ENCODE measurements at regions not wholly inside any gene's neighbourhood (a gene's known extent, or its start where the extent isn't known, plus 50 kb on each side); places are given as distances from the start of the nearest gene placed in this dataset.

GRCh38 chr5:118365718-118366117 lies 622.6 kb downstream of the DTWD2 start:
- TF ChIP-seq POLR2AphosphoS5 (IDR thresholded peaks at IDR 0.05; ENCODE audit: low read depth, low read length) (no peak), TAF1 (IDR thresholded peaks at IDR 0.05; ENCODE audit: borderline replicate concordance, low read depth, low read length) (no peak), POLR2A (IDR thresholded peaks at IDR 0.05; ENCODE audit: low read depth, low read length) (no peak)

Data from GM12892 (cell line).